GM19099 (cell line): ENCODE measurements at regions not wholly inside any gene's neighbourhood (a gene's known extent, or its start where the extent isn't known, plus 50 kb on each side); places are given as distances from the start of the nearest gene placed in this dataset.

Experiments used
- POLR2A ChIP-seq: IDR thresholded peaks from 3 replicates; pipeline ENCODE4 v1.6.1; 2011; ENCODE audit warnings: low read depth; ENCODE audit not compliant: insufficient read length; ENCODE audit errors: extremely low read depth

DNA sequence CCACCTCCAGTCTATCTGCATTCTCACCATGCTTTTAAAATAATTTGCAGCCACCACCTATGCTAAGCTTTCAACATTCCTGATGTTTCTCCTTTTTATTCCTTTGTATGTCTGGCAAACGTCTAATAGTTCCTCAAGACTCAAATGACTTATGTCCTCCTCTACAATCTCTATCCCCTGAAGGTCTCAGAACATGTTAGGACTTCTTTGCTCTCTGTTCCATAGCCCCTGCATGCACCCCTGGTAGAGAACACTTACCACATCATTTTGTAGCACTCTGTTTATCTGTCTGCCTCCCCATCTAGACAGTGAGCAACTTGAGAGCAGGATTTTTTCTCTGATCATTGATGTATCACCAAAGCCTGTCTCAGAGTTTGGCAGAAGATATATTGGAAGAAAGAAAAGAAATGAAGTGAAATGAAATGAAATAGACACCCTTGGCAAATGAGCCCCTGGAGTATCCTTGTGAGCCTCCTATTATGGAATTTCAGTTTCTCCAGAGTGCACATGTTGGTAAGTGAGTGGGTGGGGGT lies 1231.2 kb upstream of the FLRT2 start:
- no peak for TF ChIP-seq POLR2A

DNA sequence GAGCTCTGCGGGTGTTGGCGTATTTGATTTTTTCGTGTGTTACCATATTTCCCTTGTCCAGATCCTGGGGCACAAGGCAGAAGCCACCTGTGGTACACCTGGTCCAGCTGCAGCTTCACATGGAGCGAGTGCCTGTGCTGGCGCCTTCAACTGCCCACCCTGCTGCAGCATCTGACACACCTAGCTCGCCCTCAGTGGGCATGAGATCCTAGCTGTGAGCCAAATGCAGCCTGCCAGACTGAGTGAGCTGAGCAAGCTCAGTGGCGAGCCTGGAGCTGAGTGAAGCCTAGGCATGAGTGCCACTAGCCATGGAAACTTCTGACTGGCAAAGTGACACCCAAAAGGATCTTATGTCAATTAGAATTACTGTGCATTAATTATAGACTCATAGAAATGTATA lies 1226.8 kb upstream of the FLRT2 start:
- TF ChIP-seq POLR2A: no peak

DNA sequence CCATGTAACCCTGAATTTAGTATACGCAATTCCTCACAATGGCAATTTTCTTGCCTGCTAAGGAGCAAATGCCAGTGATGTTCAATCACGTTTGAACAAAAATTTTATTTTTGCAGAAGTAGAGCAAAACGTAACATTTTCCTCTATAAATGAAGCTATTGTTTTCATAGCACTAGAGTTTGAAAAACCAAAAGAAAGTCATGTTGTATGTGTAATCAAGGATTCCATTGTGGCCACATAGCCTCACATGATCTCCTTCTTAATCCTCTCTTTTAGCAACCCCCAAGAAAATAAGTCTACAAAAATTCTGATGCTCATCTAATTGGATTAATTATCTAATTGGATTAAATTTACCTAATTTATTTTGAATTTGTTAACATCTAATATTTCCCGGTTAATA lies 1217.4 kb upstream of the FLRT2 start:
- no peak for TF ChIP-seq POLR2A

DNA sequence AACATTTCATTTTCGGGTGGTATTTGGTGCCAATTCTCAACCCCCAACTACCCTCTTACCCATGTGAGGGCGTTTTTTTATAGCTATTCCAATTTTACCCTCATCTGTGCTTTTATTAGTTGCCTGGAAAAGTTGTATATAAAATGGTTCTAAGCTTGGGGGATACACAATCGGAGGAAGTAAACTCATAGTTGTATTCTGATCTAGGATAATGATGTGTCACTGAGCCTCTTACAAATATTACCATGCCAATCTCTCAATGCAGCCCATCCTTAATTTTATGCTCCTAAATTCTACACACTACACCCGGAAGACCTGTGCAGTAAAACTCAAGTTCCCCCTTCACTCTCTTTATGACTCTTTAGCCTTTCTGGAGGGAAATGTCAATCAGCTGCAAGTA lies 1206.5 kb upstream of the FLRT2 start:
- TF ChIP-seq POLR2A: no peak

DNA sequence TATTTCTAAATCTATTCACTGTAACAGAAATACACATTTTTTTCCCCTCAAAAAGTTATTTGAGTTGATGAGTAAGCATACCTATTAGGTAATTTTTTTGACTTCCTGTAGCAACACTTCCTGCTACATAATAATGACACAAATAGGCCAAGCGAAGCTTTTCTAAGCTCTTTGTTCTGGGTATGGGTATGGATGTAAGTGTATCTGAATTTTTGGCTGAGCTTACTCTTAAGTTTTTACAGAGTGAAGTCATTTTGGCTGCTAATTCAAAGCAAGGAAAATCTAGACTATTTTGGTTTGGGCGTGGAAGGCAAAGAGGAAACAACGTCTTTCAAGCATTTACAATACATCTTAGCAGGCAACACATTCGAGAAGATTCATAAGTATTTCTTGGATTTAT lies 1206.0 kb upstream of the FLRT2 start:
- TF ChIP-seq POLR2A: no peak

DNA sequence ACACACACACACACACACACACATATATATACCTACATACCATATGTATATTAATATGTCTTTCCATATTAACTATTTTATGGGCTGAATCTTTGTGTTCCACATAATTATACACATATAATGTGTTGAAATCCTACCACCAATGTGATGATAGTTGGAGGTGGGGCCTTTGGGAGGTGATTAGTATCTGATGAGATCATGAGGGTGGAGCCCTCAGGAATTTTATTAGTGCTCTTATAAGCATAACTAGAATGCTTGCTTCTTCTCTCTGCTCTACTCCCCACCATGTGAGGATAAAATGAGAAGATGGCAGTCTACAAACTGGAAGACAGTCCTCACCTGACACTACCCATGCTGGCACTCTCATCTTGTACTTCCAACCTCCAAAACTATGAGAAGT lies 1193.5 kb upstream of the FLRT2 start:
- no peak for TF ChIP-seq POLR2A

DNA sequence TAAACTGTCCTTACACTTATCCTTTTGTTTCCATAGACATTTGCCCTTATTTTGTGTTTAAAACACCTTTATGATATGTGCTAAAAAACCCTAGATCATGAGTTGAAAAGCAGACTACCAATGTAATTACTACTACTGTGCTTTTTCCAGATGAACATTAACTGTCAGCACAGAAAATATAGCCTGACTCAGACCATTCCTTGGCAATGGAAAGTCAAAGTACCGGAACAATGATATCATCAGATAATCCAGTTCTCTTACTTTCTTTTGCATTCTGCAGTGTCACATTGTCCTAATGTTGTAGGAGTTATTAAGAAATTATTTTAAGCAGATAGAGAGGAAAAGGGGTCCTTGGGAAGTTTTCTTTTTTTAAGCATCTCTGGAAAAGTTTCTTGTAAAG lies 1189.0 kb upstream of the FLRT2 start:
- TF ChIP-seq POLR2A: no peak

DNA sequence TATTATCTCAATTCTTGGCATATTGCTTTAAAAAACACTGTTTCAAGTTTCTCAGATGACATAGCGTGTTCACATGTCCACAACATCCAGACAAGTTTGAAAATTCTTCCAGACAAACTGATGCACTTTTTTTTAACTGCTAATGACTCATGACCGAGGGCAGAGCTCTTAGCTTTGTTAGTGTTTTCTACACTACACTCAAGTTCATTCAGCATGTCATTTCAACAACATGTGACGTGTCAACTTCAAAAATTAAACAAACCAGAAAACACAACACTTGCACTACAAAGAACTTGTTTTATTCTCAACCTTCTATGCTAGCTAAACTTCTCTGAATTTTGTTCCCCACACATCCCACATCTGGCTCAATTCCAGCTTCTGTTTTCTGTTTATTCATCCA lies 1186.3 kb upstream of the FLRT2 start:
- no peak for TF ChIP-seq POLR2A

DNA sequence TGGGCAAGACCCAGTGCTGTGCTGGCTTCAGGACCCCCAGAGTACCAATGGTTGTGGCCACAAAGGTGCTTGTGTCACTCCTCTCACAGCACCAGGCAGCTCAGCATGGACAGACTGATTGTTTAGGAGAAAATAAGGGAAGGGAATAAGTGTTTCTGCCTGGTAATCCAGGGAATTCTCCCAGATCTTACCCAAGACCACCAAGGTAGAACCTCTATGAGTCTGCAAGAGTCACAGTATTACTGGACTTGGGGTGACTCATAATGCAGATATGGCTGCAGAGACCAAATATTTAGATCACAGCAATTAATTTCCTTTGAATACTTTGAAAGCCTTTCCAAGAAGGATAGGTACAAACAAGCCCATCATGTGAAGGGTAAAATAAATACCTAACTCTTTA lies 1178.3 kb upstream of the FLRT2 start:
- no peak for TF ChIP-seq POLR2A

DNA sequence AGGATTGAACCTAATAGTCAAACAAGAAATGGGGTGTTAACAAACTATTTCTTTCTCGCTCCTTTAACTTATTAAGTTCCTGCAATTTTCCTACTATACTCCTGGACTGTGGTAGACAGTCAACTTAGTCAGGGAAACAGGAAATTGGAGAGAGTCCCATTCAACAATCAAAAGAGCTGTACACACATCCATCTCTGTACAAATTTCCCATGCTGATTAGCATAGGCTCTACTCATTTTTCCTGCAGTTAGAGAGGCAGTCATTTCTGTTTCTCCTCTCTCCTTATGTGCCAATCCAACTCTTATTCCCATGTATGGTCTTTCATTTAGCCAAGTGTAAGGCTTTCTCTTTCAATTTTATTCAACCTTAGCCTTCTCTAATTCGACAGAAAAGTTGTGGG lies 1168.5 kb upstream of the FLRT2 start:
- no peak for TF ChIP-seq POLR2A

DNA sequence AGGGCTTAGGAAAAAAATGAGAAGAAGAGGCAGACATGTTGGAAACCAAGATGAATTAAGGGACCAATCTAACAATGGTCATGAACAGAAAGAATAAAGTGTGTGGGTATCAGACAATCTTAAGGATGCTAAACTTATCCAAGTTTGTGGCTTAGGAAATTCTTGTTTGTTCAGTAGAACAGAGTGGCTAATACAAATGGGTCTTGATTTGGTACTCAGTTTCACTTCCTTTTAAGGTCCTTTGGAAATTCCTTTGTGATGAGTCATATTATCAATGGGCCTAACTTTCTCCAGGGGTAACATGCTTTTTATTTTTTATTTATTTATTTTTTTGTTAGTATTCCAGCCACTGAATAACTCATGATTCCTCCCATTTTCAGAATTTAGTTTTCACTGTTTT lies 1154.7 kb upstream of the FLRT2 start:
- no peak for TF ChIP-seq POLR2A

DNA sequence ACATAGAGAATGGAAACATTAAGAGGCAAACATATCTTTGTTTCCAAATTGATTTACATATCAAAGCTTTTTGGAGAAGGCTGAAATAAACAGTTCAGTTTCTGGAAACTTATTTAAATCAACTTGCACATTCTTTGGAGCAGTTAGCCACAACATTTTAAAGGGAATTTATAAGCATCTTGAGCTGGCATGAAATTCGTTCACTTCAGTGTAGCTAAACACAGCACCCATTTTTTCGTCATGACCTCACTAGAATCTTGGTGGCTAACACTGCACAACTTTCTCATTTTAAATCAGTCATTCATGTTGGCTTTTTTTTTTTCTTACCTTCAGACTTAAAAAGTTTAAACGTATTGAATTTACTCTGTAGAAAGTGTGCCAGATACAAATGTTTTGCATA lies 1139.9 kb upstream of the FLRT2 start:
- TF ChIP-seq POLR2A: no peak

DNA sequence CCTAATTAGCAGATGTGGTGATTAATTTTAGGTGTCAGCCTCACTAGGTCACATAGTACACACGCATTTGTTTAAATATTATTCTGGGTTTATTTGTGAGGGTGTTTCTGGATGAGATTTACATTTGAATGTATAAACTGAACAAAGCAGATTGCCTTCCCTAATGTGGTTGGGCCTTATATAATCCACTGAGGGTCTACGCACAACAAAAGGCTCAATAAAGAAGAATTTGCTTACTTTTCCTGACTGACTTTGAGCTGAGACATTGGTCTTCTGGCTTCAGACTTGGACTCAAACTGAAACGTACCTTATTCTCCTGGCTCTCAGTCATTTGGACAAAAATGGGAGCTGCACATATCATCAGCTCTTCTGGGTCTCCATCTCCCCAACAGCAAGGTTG lies 1132.3 kb upstream of the FLRT2 start:
- TF ChIP-seq POLR2A: no peak

DNA sequence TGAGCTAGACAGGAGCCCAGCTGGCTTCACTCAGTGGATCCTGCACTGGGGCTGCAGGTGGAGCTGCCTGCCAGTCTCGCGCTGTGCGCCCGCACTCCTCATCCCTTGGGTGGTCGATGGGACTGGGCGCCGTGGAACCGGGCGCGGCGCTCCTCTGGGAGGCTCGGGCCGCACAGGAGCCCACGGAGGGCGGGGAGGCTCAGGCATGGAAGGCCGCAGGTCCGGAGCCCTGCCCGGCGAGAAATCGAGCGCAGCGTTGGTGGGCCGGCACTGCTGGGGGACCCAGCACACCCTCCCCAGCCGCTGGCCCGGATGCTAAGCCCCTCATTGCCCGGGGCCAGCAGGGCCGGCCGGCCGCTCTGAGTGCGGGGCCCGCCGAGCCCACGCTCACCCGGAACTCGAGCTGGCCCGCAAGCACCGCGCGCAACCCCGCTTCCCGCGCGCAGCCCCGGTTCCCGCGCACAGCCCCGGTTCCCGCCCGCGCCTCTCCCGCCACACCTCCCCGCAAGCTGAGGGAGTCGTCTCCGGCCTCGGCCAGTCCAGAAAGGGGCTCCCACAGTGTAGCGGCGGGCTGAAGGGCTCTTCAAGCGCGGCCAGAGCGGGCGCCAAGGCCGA lies 1130.5 kb upstream of the FLRT2 start:
- no peak for TF ChIP-seq POLR2A

DNA sequence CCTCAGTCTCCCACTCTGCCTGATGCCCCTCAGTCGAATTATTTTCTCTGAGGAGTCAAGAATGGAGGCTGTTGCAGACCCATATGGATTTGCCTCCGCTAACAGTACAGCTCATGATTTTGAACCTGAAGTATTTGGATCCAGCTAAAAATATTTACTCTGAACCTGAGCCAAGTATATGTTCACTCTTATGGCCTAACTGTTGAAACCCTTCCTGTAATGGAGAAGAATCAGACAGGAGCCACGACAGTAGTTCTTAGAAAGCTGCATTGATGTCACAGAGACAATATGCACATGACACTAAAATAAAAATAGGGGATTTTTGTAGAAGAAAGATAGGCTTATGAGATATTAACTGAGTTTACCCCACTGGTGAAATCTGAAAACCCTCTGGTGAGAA lies 1128.3 kb upstream of the FLRT2 start:
- TF ChIP-seq POLR2A: no peak

DNA sequence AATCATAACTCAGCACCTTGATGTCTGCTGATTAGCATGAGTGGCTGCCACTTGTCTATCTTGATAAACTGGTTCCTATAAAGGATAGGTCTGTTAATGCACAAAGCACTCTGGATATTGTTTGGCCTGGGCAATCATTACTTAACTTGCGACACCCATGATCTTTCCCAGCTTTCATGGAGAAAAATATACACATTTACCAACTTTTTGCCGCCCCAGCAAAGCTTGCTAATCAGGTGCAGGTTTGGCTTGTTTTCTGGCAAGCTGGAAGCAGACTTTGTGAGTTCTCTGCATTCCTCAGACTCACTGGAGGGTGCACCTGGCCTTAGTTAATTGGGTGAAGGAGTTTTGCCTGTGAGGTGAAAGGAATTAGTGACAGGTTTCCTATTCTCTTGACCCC lies 1126.4 kb upstream of the FLRT2 start:
- no peak for TF ChIP-seq POLR2A

DNA sequence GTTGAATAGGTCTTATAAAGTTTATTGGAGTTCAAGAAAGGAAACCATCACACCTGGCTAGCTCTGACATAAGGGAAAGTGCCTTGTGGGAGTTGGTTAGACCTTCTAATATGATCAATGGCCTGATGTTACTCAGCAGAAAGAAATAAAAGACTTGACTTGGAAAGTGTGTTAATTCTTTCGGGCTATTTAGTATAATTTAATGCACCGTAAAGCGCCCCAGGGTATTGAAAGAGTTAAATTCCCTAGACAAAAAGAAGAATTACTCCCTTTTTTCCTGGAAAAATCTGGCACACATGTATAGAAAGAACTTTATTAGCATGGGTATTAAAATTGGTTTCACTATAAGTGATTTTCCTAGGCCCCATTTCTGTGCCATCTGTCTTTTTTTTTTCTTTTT lies 1125.7 kb upstream of the FLRT2 start:
- TF ChIP-seq POLR2A: no peak

DNA sequence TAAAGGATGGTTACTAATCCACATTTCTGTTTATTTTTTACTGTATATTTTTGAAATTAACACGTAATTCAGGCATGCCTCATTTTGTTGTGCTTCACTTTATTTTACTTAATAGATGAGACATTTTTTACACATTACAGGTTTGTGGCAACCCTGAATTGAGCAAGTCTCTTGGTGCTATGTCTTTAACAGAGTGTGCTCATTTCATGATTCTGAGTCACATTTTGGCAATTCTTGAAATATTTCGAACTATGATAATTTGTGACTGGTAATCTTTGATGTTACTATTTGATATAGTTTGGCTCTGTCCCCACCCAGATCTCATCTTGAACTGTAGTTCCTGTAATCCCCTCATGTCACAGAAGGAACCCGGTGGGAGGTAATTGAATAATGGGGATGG lies 1120.5 kb upstream of the FLRT2 start:
- TF ChIP-seq POLR2A: no peak

DNA sequence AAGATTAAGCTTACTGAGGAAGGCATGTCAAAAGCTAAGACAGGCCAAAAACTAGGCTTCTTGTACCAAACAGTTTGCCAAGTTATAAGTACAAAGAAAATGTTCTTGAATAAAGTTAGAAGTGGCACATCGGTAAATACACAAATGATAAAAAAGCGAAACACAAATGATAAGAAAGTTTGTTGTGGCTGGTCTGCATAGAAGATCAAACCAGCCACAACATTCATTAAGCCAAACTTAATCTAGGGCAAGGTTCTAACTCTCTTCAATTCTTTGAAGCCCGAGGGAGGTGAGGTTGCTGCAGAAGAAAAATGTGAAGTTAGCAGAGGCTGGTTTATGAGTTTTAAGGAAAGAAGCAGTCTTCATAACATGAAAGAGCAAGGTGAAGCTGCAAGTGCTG lies 1119.6 kb upstream of the FLRT2 start:
- TF ChIP-seq POLR2A: no peak
